HepG2 (cell line): ENCODE measurements at regions not wholly inside any gene's neighbourhood (a gene's known extent, or its start where the extent isn't known, plus 50 kb on each side); places are given as distances from the start of the nearest gene placed in this dataset.

ENCODE experiments used
- ATAD3A ChIP-seq: sonication (generic); formaldehyde crosslinking; IDR thresholded peaks from 2 replicates; pipeline ENCODE4 v1.4.0; 2020; ENCODE audit warnings: missing genetic modification reagents
- ATF1 ChIP-seq: IDR thresholded peaks from 2 replicates; pipeline ENCODE4 v1.6.1; 2016; ENCODE audit warnings: mild to moderate bottlenecking, control low read depth
- BATF2 ChIP-seq: sonication (generic); formaldehyde crosslinking; IDR thresholded peaks from 2 replicates; pipeline ENCODE4 v1.8.0; 2022; ENCODE audit warnings: mild to moderate bottlenecking, missing genetic modification reagents, moderate library complexity
- CC2D1A ChIP-seq: sonication (generic); formaldehyde crosslinking; IDR thresholded peaks from 2 replicates; pipeline ENCODE4 v1.8.1; 2023; ENCODE audit warnings: mild to moderate bottlenecking, missing genetic modification reagents
- EEA1 ChIP-seq: sonication (generic); formaldehyde crosslinking; IDR thresholded peaks from 2 replicates; pipeline ENCODE4 v1.5.1; 2020; ENCODE audit warnings: mild to moderate bottlenecking, missing genetic modification reagents, borderline replicate concordance
- HMGXB4 ChIP-seq, 2 experiments: sonication (generic) in 1 of 2; formaldehyde crosslinking in 1 of 2; IDR thresholded peaks; 2 replicates each; pipeline versions ENCODE4 v1.4.0 to v1.6.1; 2018 to 2020; ENCODE audit warnings: missing genetic modification reagents in 2 of 2, borderline replicate concordance in 1 of 2, low read depth in 1 of 2, mild to moderate bottlenecking in 1 of 2, missing biosample characterization in 1 of 2
- HOXD1 ChIP-seq: sonication (generic); formaldehyde crosslinking; IDR thresholded peaks from 2 replicates; pipeline ENCODE4 v1.5.0; 2020; ENCODE audit warnings: missing genetic modification reagents
- KMT2A ChIP-seq: sonication (generic); formaldehyde crosslinking; IDR thresholded peaks from 2 replicates; pipeline ENCODE4 v1.4.0; 2020; ENCODE audit warnings: missing genetic modification reagents
- MEF2D ChIP-seq: sonication (generic); formaldehyde crosslinking; IDR thresholded peaks from 2 replicates; pipeline ENCODE4 v1.5.1; 2020; ENCODE audit warnings: mild to moderate bottlenecking, missing genetic modification reagents
- NBN ChIP-seq: fragments of 450-650 bp; conservative IDR thresholded peaks from 2 replicates; pipeline ENCODE4 v1.6.1; 2017
- NCOA5 ChIP-seq: sonication (generic); formaldehyde crosslinking; IDR thresholded peaks from 2 replicates; pipeline ENCODE4 v1.4.0; 2020; ENCODE audit warnings: missing genetic modification reagents
- NFYB ChIP-seq: sonication (generic); formaldehyde crosslinking; IDR thresholded peaks from 2 replicates; pipeline ENCODE4 v1.4.0; 2020; ENCODE audit warnings: missing genetic modification reagents
- PTBP1 ChIP-seq: fragments of 200-400 bp; formaldehyde crosslinking; IDR thresholded peaks from 2 replicates; pipeline ENCODE4 v1.6.1; 2018; ENCODE audit warnings: low read length, low read depth; ENCODE audit not compliant: poor library complexity, severe bottlenecking
- RARA ChIP-seq: IDR thresholded peaks from 2 replicates; pipeline ENCODE4 v1.6.1; 2016; ENCODE audit warnings: missing genetic modification reagents, missing compliant biosample characterization
- RFX3 ChIP-seq: IDR thresholded peaks from 2 replicates; pipeline ENCODE4 v1.6.1; 2016; ENCODE audit warnings: missing biosample characterization, missing genetic modification reagents
- SMARCE1 ChIP-seq: fragments of 450-650 bp; IDR thresholded peaks from 2 replicates; pipeline ENCODE4 v1.6.1; 2017; ENCODE audit warnings: borderline replicate concordance
- ZBTB25 ChIP-seq: IDR thresholded peaks from 2 replicates; pipeline ENCODE4 v1.6.1; 2018; ENCODE audit warnings: missing genetic modification reagents
- ZBTB7B ChIP-seq: sonication (generic); formaldehyde crosslinking; IDR thresholded peaks from 2 replicates; pipeline ENCODE4 v1.4.0; 2020; ENCODE audit warnings: missing genetic modification reagents
- ZNF292 ChIP-seq: sonication (generic); formaldehyde crosslinking; IDR thresholded peaks from 2 replicates; pipeline ENCODE4 v1.8.1; 2022; ENCODE audit warnings: mild to moderate bottlenecking, low read depth, missing genetic modification reagents, borderline replicate concordance
- ZNF317 ChIP-seq: sonication (generic); formaldehyde crosslinking; IDR thresholded peaks from 2 replicates; pipeline ENCODE4 v1.5.0; 2020; ENCODE audit warnings: mild to moderate bottlenecking, missing genetic modification reagents
- ZNF362 ChIP-seq: sonication (generic); formaldehyde crosslinking; IDR thresholded peaks from 2 replicates; pipeline ENCODE4 v1.4.0; 2020; ENCODE audit warnings: missing genetic modification reagents, mild to moderate bottlenecking, borderline replicate concordance
- ZNF687 ChIP-seq: sonication (generic); formaldehyde crosslinking; IDR thresholded peaks from 2 replicates; pipeline ENCODE4 v1.5.1; 2020; ENCODE audit warnings: mild to moderate bottlenecking, missing genetic modification reagents, moderate library complexity
- ZNF720 ChIP-seq: sonication (generic); formaldehyde crosslinking; IDR thresholded peaks from 2 replicates; pipeline ENCODE4 v1.4.0; 2020; ENCODE audit warnings: missing genetic modification reagents
- ZNF879 ChIP-seq: sonication (generic); formaldehyde crosslinking; IDR thresholded peaks from 2 replicates; pipeline ENCODE4 v1.8.1; 2023; ENCODE audit warnings: missing genetic modification reagents

- no peak for TF ChIP-seq HMGXB4 (CRISPR knock-in tag; IDR thresholded peaks at IDR 0.05; ENCODE audit: borderline replicate concordance in 1 of 2, low read depth in 1 of 2)
- no peak for TF ChIP-seq PTBP1
- TF ChIP-seq ZNF292: peak; percentile 32; the same call in 1 of the 2 replicates
- TF ChIP-seq NBN: no peak
- TF ChIP-seq ATAD3A (CRISPR knock-in tag): no peak
- TF ChIP-seq ZNF720 (CRISPR knock-in tag): no peak
- TF ChIP-seq ZNF362 (CRISPR knock-in tag): no peak
- TF ChIP-seq RARA: peak; percentile 97
- no peak for TF ChIP-seq ZNF879
- TF ChIP-seq MEF2D (CRISPR knock-in tag): peak; percentile 71
- TF ChIP-seq NFYB (CRISPR knock-in tag): no peak
- TF ChIP-seq ATF1 (CRISPR knock-in tag): no peak
- TF ChIP-seq KMT2A (CRISPR knock-in tag): 0 out of 2 replicates have a peak, but pooled peaks have one; percentile 44
- TF ChIP-seq ZBTB7B (CRISPR knock-in tag): peak; percentile 87
- TF ChIP-seq CC2D1A: no peak
- no peak for TF ChIP-seq EEA1 (CRISPR knock-in tag)
- no peak for TF ChIP-seq ZNF687 (CRISPR knock-in tag)
- TF ChIP-seq ZNF317 (CRISPR knock-in tag): no peak
- TF ChIP-seq ZBTB25 (CRISPR knock-in tag): peak; percentile 41; the same call in 1 of the 2 replicates
- TF ChIP-seq HOXD1 (CRISPR knock-in tag): no peak
- no peak; the same call in 1 of the 2 replicates for TF ChIP-seq RFX3 (CRISPR knock-in tag)
- TF ChIP-seq NCOA5 (CRISPR knock-in tag): no peak
- no peak for TF ChIP-seq SMARCE1
- no peak for TF ChIP-seq BATF2 (CRISPR knock-in tag)
Observed at GRCh38 chr2:8611700-8612099, 70.2 kb upstream of the ID2 start (continued).
